H9 (cell line): ENCODE measurements at regions not wholly inside any gene's neighbourhood (a gene's known extent, or its start where the extent isn't known, plus 50 kb on each side); places are given as distances from the start of the nearest gene placed in this dataset.

Source experiments
- DNase-seq: peaks from one replicate; pipeline ENCODE4 v3.0.0-alpha.2; 2017
- H2AFZ ChIP-seq: one replicate; pipeline ENCODE4 v1.6.1; 2013; ENCODE audit warnings: mild to moderate bottlenecking, low read length, control low read depth, moderate library complexity
- H2AK5ac ChIP-seq: 2 replicates; pipeline ENCODE4 v1.6.1; 2013; ENCODE audit warnings: low read length, control low read depth, mixed read lengths; ENCODE audit not compliant: insufficient read length
- H2BK120ac ChIP-seq: one replicate; pipeline ENCODE4 v1.6.1; 2013; ENCODE audit warnings: low read depth, mild to moderate bottlenecking, low read length, control low read depth, inconsistent platforms; ENCODE audit not compliant: poor library complexity, severe bottlenecking
- H2BK12ac ChIP-seq: 2 replicates; pipeline ENCODE4 v1.6.1; 2013; ENCODE audit warnings: low read length, control low read depth, mixed read lengths, low read depth; ENCODE audit not compliant: insufficient read length
- H2BK15ac ChIP-seq: 2 replicates; pipeline ENCODE4 v1.6.1; 2013; ENCODE audit warnings: low read depth, low read length, control low read depth
- H2BK20ac ChIP-seq: one replicate; pipeline ENCODE4 v1.6.1; 2013; ENCODE audit warnings: low read depth, mild to moderate bottlenecking, low read length, control low read depth, inconsistent platforms; ENCODE audit not compliant: poor library complexity, severe bottlenecking
- H2BK5ac ChIP-seq: 2 replicates; pipeline ENCODE4 v1.6.1; 2013; ENCODE audit warnings: low read length, control low read depth, mixed read lengths; ENCODE audit not compliant: insufficient read length
- H3K14ac ChIP-seq: 2 replicates; pipeline ENCODE4 v1.6.1; 2013; ENCODE audit warnings: low read length, control low read depth; ENCODE audit not compliant: insufficient read depth
- H3K18ac ChIP-seq: 2 replicates; pipeline ENCODE4 v1.6.1; 2013; ENCODE audit warnings: low read depth, mild to moderate bottlenecking, mixed read lengths, low read length, control low read depth; ENCODE audit not compliant: insufficient read length
- H3K23ac ChIP-seq: 2 replicates; pipeline ENCODE4 v1.6.1; 2013; ENCODE audit warnings: low read length, control low read depth, mixed read lengths, low read depth; ENCODE audit not compliant: insufficient read length
- H3K23me2 ChIP-seq: 2 replicates; pipeline ENCODE4 v1.6.1; 2013; ENCODE audit warnings: low read depth, mild to moderate bottlenecking, mixed read lengths, low read length, control low read depth; ENCODE audit not compliant: insufficient read length, poor library complexity, severe bottlenecking
- H3K27ac ChIP-seq: 2 replicates; pipeline ENCODE4 v1.5.1; 2013; ENCODE audit warnings: low read length, control low read depth, mixed read lengths, low read depth; ENCODE audit not compliant: insufficient read length
- H3K27me3 ChIP-seq: 2 replicates; pipeline ENCODE4 v1.6.1; 2013; ENCODE audit warnings: low read length, control low read depth, inconsistent platforms; ENCODE audit not compliant: insufficient read depth
- H3K4ac ChIP-seq: 2 replicates; pipeline ENCODE4 v1.6.1; 2013; ENCODE audit warnings: low read depth, mild to moderate bottlenecking, control low read depth, inconsistent platforms, low read length, moderate library complexity
- H3K4me1 ChIP-seq: 2 replicates; pipeline ENCODE4 v1.6.1; 2013; ENCODE audit warnings: low read length, control low read depth, inconsistent platforms; ENCODE audit not compliant: insufficient read depth
- H3K4me2 ChIP-seq: 2 replicates; pipeline ENCODE4 v1.6.1; 2013; ENCODE audit warnings: low read length, control low read depth, mixed read lengths; ENCODE audit not compliant: insufficient read length, insufficient read depth
- H3K56ac ChIP-seq: 2 replicates; pipeline ENCODE4 v1.6.1; 2013; ENCODE audit warnings: low read depth, mild to moderate bottlenecking, mixed read lengths, low read length, control low read depth; ENCODE audit not compliant: insufficient read length
- H3K79me1 ChIP-seq: 2 replicates; pipeline ENCODE4 v1.6.1; 2013; ENCODE audit warnings: low read depth, mild to moderate bottlenecking, moderate library complexity, low read length, control low read depth, inconsistent platforms; ENCODE audit not compliant: insufficient read depth, poor library complexity, severe bottlenecking
- H3K79me2 ChIP-seq: 2 replicates; pipeline ENCODE4 v1.6.1; 2013; ENCODE audit warnings: low read length, control low read depth, inconsistent platforms; ENCODE audit not compliant: insufficient read depth
- H3K9ac ChIP-seq: 2 replicates; pipeline ENCODE4 v1.6.1; 2013; ENCODE audit warnings: low read length, control low read depth, mixed read lengths; ENCODE audit not compliant: insufficient read length; ENCODE audit errors: extremely low read depth
- H3K9me3 ChIP-seq: one replicate; pipeline ENCODE4 v1.6.1; 2013; ENCODE audit warnings: low read depth, low read length, inconsistent platforms; ENCODE audit not compliant: control insufficient read depth
- H3T11ph ChIP-seq: one replicate; pipeline ENCODE4 v1.6.1; 2013; ENCODE audit warnings: mild to moderate bottlenecking, low read length, control low read depth, inconsistent platforms
- H4K20me1 ChIP-seq: one replicate; pipeline ENCODE4 v1.6.1; 2013; ENCODE audit not compliant: control insufficient read depth, insufficient read length, insufficient read depth
- H4K5ac ChIP-seq: 2 replicates; pipeline ENCODE4 v1.6.1; 2013; ENCODE audit warnings: low read depth, mild to moderate bottlenecking, mixed read lengths, low read length, control low read depth; ENCODE audit not compliant: insufficient read length
- H4K8ac ChIP-seq: replicated peaks from 2 replicates; pipeline ENCODE4 v1.6.1; 2013; ENCODE audit warnings: low read length, control low read depth, mixed read lengths, low read depth; ENCODE audit not compliant: insufficient read length
- H4K91ac ChIP-seq: 2 replicates; pipeline ENCODE4 v1.6.1; 2013; ENCODE audit warnings: low read depth, mild to moderate bottlenecking, moderate library complexity, mixed read lengths, low read length, control low read depth; ENCODE audit not compliant: insufficient read length
- H3K27ac Mint-ChIP-seq, 3 experiments: 2 replicates in 2 of 3; 3 replicates in 1 of 3; pipeline ENCODE4 v1.8.0; 2020 to 2021; ENCODE audit warnings: mixed read lengths in 3 of 3, mild to moderate bottlenecking in 1 of 3, moderate library complexity in 1 of 3
- H3K27me3 Mint-ChIP-seq: 2 replicates; pipeline ENCODE4 v1.8.0; 2021; ENCODE audit warnings: low read depth, mild to moderate bottlenecking, moderate library complexity, mixed read lengths
- H3K36me3 Mint-ChIP-seq, 3 experiments: 2 replicates in 2 of 3; 3 replicates in 1 of 3; pipeline ENCODE4 v1.8.0; 2020 to 2021; ENCODE audit warnings: low read depth in 3 of 3, mixed read lengths in 3 of 3; ENCODE audit not compliant: insufficient read depth in 1 of 3
- H3K4me1 Mint-ChIP-seq, 2 experiments: 2 replicates each; pipeline ENCODE4 v1.8.0; 2020; ENCODE audit warnings: mixed read lengths in 2 of 2
- H3K4me3 Mint-ChIP-seq, 2 experiments: 2 replicates in 1 of 2; 3 replicates in 1 of 2; pipeline ENCODE4 v1.8.0; 2020 to 2021; ENCODE audit warnings: mild to moderate bottlenecking in 2 of 2, mixed read lengths in 2 of 2, moderate library complexity in 1 of 2
- H3K9me3 Mint-ChIP-seq, 2 experiments: 2 replicates in 1 of 2; 3 replicates in 1 of 2; pipeline ENCODE4 v1.8.0; 2020; ENCODE audit warnings: mild to moderate bottlenecking in 2 of 2, mixed read lengths in 2 of 2, moderate library complexity in 1 of 2
- CTCF ChIP-seq: fragments of 200-600 bp; sonication (generic); conservative IDR thresholded peaks from 3 replicates; pipeline ENCODE4 v1.8.0; 2021; ENCODE audit warnings: antibody characterized with exemption, mild to moderate bottlenecking
- WGBS: extraction: QIAGEN DNeasy Blood & Tissue Kit; methylation state at CpG from one replicate; pipeline ENCODE4 v1.1.7; 2013; ENCODE audit warnings: missing lambda C conversion rate, low lambda C conversion rate, mixed read lengths; ENCODE audit not compliant: insufficient read length; ENCODE audit errors: extremely low coverage; 5-methylcytosine and 5-hydroxymethylcytosine counted together

- Histone ChIP-seq H4K20me1 (no peaks in the 10 kb centered on the region), H4K8ac (no peak overlapping the region), H3K4me2 (no peak overlapping the region), H4K5ac (no peak overlapping the region), H3K9me3 (no peaks in the 10 kb centered on the region), H3K4me1 (no peaks in the 10 kb centered on the region), H2AK5ac (no peak overlapping the region), H2BK15ac (no peak overlapping the region), H4K91ac (no peak overlapping the region), H3K79me1 (no peaks in the 10 kb centered on the region), H2AFZ (no peak overlapping the region), H3K27ac (no peak overlapping the region), H3K23ac (no peak overlapping the region), H2BK120ac (no peak overlapping the region), H3K4ac (no peak overlapping the region), H2BK5ac (no peak overlapping the region), H3T11ph (no peak overlapping the region), H3K27me3 (no peaks in the 10 kb centered on the region), H3K18ac (no peak overlapping the region), H3K56ac (no peak overlapping the region), H3K9ac (no peak overlapping the region), H2BK12ac (no peak overlapping the region), H3K14ac (no peak overlapping the region), H2BK20ac (no peak overlapping the region), H3K79me2 (no peaks in the 10 kb centered on the region), H3K23me2 (no peaks in the 10 kb centered on the region)
- TF ChIP-seq CTCF = no peak
- DNase-seq = no peak
- Mint-ChIP-seq H3K27ac (no peak overlapping the region), H3K9me3 (no peaks in the 10 kb centered on the region; a peak in 1 of 5 replicates), H3K4me3 (no peak overlapping the region), H3K4me1 (no peaks in the 10 kb centered on the region), H3K36me3 (no peaks in the 10 kb centered on the region), H3K27me3 (no peaks in the 10 kb centered on the region)
- no CpG with 5 or more reads among the region's 1 CpG for WGBS
Observed at GRCh38 chr10:65065278-65065677, 1544.1 kb downstream of the REEP3 start.
